Trophoblast cell (in vitro differentiated cells and primary cell): ENCODE measurements at regions not wholly inside any gene's neighbourhood (a gene's known extent, or its start where the extent isn't known, plus 50 kb on each side); places are given as distances from the start of the nearest gene placed in this dataset.

ENCODE experiments used
- DNase-seq, 2 donors: peaks; one replicate each; pipeline ENCODE4 v3.0.0-alpha.2; 2016
- H2AFZ ChIP-seq: 2 replicates; pipeline ENCODE4 v1.6.1; 2013; ENCODE audit warnings: low read length, moderate library complexity, mild to moderate bottlenecking; ENCODE audit not compliant: insufficient read depth, poor library complexity
- H2AK5ac ChIP-seq: 2 replicates; pipeline ENCODE4 v1.6.1; 2013; ENCODE audit warnings: mild to moderate bottlenecking, low read length
- H2BK120ac ChIP-seq: 2 replicates; pipeline ENCODE4 v1.6.1; 2013; ENCODE audit warnings: low read length, mild to moderate bottlenecking, moderate library complexity; ENCODE audit not compliant: insufficient read depth, poor library complexity
- H2BK12ac ChIP-seq: 2 replicates; pipeline ENCODE4 v1.6.1; 2013; ENCODE audit warnings: mild to moderate bottlenecking, low read length, moderate library complexity
- H2BK5ac ChIP-seq: 2 replicates; pipeline ENCODE4 v1.6.1; 2013; ENCODE audit warnings: low read length, low read depth, moderate library complexity, mild to moderate bottlenecking; ENCODE audit not compliant: poor library complexity
- H3K14ac ChIP-seq: 2 replicates; pipeline ENCODE4 v1.6.1; 2013; ENCODE audit warnings: mild to moderate bottlenecking, low read length
- H3K18ac ChIP-seq: 2 replicates; pipeline ENCODE4 v1.6.1; 2013; ENCODE audit warnings: mild to moderate bottlenecking, low read length
- H3K23ac ChIP-seq: 2 replicates; pipeline ENCODE4 v1.6.1; 2013; ENCODE audit warnings: low read length
- H3K27ac ChIP-seq: 2 replicates; pipeline ENCODE4 v1.5.1; 2013; ENCODE audit warnings: low read depth, mild to moderate bottlenecking, inconsistent platforms, low read length, moderate library complexity
- H3K27me3 ChIP-seq: 2 replicates; pipeline ENCODE4 v1.6.1; 2013; ENCODE audit warnings: inconsistent platforms, mild to moderate bottlenecking, low read length, moderate library complexity; ENCODE audit not compliant: insufficient read depth
- H3K36me3 ChIP-seq, 2 experiments: 1 replicate in 1 of 2; 2 replicates in 1 of 2; pipeline ENCODE4 v1.6.1; 2013; ENCODE audit warnings: low read length in 2 of 2, mild to moderate bottlenecking in 2 of 2, moderate library complexity in 1 of 2; ENCODE audit not compliant: insufficient read depth in 2 of 2, control insufficient read depth in 1 of 2
- H3K4ac ChIP-seq: 2 replicates; pipeline ENCODE4 v1.6.1; 2013; ENCODE audit warnings: low read depth, mild to moderate bottlenecking, low read length, moderate library complexity
- H3K4me1 ChIP-seq, 2 experiments: 1 replicate in 1 of 2; 2 replicates in 1 of 2; pipeline ENCODE4 v1.6.1; 2013; ENCODE audit warnings: low read length in 2 of 2, mild to moderate bottlenecking in 2 of 2, moderate library complexity in 1 of 2; ENCODE audit not compliant: insufficient read depth in 2 of 2, control insufficient read depth in 1 of 2
- H3K4me2 ChIP-seq: 2 replicates; pipeline ENCODE4 v1.6.1; 2013; ENCODE audit warnings: inconsistent platforms, mild to moderate bottlenecking, low read length, moderate library complexity
- H3K4me3 ChIP-seq: 2 replicates; pipeline ENCODE4 v1.5.1; 2013; ENCODE audit warnings: mild to moderate bottlenecking, low read depth, low read length, inconsistent platforms
- H3K79me1 ChIP-seq: one replicate; pipeline ENCODE4 v1.6.1; 2013; ENCODE audit warnings: low read length
- H3K79me2 ChIP-seq: 2 replicates; pipeline ENCODE4 v1.6.1; 2013; ENCODE audit warnings: low read length, mild to moderate bottlenecking; ENCODE audit not compliant: control insufficient read depth, insufficient read depth, poor library complexity
- H3K9ac ChIP-seq: 2 replicates; pipeline ENCODE4 v1.6.1; 2013; ENCODE audit warnings: mild to moderate bottlenecking, low read length
- H3K9me3 ChIP-seq: 2 replicates; pipeline ENCODE4 v1.6.1; 2013; ENCODE audit warnings: low read depth, mild to moderate bottlenecking, control low read depth, inconsistent platforms, low read length; ENCODE audit not compliant: insufficient read depth
- H4K12ac ChIP-seq: 2 replicates; pipeline ENCODE4 v1.6.1; 2013; ENCODE audit warnings: low read depth, mild to moderate bottlenecking, low read length, moderate library complexity
- H4K8ac ChIP-seq: 2 replicates; pipeline ENCODE4 v1.6.1; 2013; ENCODE audit warnings: low read depth, mild to moderate bottlenecking, low read length, moderate library complexity
- H4K91ac ChIP-seq: one replicate; pipeline ENCODE4 v1.6.1; 2013; ENCODE audit warnings: low read depth, mild to moderate bottlenecking, low read length, moderate library complexity
- WGBS: extraction: QIAGEN DNeasy Blood & Tissue Kit; methylation state at CpG from one replicate; pipeline ENCODE4 v1.1.7; 2013; ENCODE audit warnings: missing lambda C conversion rate; ENCODE audit not compliant: insufficient read length, insufficient coverage; ENCODE audit errors: extremely low coverage; 5-methylcytosine and 5-hydroxymethylcytosine counted together

DNA sequence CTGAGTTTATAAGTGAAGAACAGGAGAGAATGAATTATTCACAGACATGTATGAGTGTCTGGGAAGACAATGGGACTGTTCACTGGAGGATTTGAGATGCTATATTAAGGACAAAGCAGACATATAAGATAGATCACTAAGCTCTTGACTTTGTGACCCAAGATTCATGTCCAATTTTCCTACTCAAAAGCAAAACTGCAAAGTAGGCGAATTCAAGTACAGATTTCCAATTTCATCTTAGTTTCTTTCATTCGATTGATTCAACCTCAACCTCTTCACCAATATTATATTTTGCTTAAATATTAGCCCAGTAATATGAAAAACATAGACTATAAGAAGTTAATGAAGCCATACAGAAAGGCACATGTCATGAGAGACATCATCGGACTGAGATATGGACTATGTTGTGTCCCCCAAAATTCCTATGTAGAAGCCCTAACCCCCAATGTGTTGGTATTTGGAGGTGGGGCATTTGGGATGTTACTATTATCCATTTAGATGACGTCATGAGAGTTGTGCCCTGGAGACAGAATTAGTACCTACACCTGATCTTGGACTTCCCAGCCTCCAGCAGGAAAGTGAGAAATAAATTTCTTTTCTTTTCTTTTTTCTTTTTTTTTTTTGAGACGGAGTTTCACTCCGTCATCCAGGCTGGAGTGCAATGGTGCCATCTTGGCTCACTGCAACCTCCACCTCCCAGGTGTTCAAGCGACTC is 353.7 kb upstream of the AKR1E2 start:
- H3K79me1 ChIP-seq = peaks cover 20% of the 10 kb centered on the region
- DNase-seq = no peak
- no peak overlapping the region for H3K14ac ChIP-seq
- H2BK5ac ChIP-seq = no peak overlapping the region
- H3K4me1 ChIP-seq = peaks cover 12 to 25% of the 10 kb centered on the region in 2 experiments
- H3K27ac ChIP-seq = no peak overlapping the region
- H3K4me3 ChIP-seq = no peak overlapping the region
- no peak overlapping the region for H3K23ac ChIP-seq
- H2BK120ac ChIP-seq = no peak overlapping the region
- H3K4ac ChIP-seq = no peak overlapping the region
- H3K9me3 ChIP-seq = peaks cover 1% of the 10 kb centered on the region
- no peaks in the 10 kb centered on the region for H3K36me3 ChIP-seq
- no peak overlapping the region for H2AFZ ChIP-seq
- H3K27me3 ChIP-seq = no peaks in the 10 kb centered on the region
- no peak overlapping the region for H2BK12ac ChIP-seq
- 100% methylated on average over 1 of the region's 7 CpGs for WGBS
- H4K8ac ChIP-seq = no peak overlapping the region
- H3K18ac ChIP-seq = no peak overlapping the region
- H4K91ac ChIP-seq = peak overlapping the region; percentile 5
- H3K9ac ChIP-seq = no peak overlapping the region
- H2AK5ac ChIP-seq = no peak overlapping the region
- no peaks in the 10 kb centered on the region for H3K79me2 ChIP-seq
- no peak overlapping the region for H4K12ac ChIP-seq
- H3K4me2 ChIP-seq = no peak overlapping the region

DNA sequence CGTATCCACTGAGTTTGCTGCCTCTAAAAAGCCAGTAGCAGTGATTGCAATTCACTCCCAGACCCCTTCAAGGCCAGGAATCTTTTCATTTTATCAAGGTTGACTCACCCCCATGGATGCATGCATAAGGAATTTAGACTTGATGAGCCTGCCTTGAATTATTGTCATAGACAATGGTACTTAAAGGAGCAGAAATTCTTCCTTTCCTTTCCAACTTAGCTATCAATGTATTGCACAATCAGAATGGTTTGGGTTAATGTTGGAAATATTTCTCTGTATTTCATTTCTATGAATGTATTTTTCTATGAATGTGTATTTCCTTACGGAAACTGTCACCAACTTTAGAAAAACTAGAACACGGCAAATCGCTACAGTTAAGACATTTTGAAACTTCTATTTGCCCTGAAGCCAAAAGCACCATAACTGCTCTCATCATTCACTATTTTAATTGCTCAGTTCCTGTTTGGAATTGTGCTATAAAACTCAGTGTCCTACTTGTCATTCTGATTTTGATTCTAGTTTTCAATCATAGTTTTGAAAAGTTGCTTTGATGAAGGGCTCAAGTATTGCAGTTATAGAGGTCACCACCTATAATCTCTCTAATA is 355.7 kb upstream of the AKR1E2 start:
- H3K4me3 ChIP-seq = no peak overlapping the region
- no peak overlapping the region for H3K14ac ChIP-seq
- no peak overlapping the region for H2BK120ac ChIP-seq
- H3K9ac ChIP-seq = no peak overlapping the region
- H4K91ac ChIP-seq = no peak overlapping the region
- peak; percentile 77 to 91 for DNase-seq
- no peak overlapping the region for H3K18ac ChIP-seq
- no peak overlapping the region for H3K4me2 ChIP-seq
- peaks cover 12% of the 10 kb centered on the region for H3K79me1 ChIP-seq
- H3K36me3 ChIP-seq = no peaks in the 10 kb centered on the region
- H2BK5ac ChIP-seq = no peak overlapping the region
- H3K4me1 ChIP-seq = peaks cover 7 to 15% of the 10 kb centered on the region in 2 experiments
- no peak overlapping the region for H3K23ac ChIP-seq
- no peaks in the 10 kb centered on the region for H3K79me2 ChIP-seq
- no peak overlapping the region for H4K12ac ChIP-seq
- no peak overlapping the region for H2BK12ac ChIP-seq
- H3K9me3 ChIP-seq = no peaks in the 10 kb centered on the region
- H4K8ac ChIP-seq = no peak overlapping the region
- no peaks in the 10 kb centered on the region for H3K27me3 ChIP-seq
- H2AK5ac ChIP-seq = no peak overlapping the region
- H3K27ac ChIP-seq = no peak overlapping the region
- WGBS = no CpG with 5 or more reads among the region's 4 CpGs
- no peak overlapping the region for H2AFZ ChIP-seq
- no peak overlapping the region for H3K4ac ChIP-seq

- no peak overlapping the region for H3K9ac ChIP-seq
These were observed 358.5 kb upstream of the AKR1E2 start for GRCh38 chr10:4467481-4467880.

DNA sequence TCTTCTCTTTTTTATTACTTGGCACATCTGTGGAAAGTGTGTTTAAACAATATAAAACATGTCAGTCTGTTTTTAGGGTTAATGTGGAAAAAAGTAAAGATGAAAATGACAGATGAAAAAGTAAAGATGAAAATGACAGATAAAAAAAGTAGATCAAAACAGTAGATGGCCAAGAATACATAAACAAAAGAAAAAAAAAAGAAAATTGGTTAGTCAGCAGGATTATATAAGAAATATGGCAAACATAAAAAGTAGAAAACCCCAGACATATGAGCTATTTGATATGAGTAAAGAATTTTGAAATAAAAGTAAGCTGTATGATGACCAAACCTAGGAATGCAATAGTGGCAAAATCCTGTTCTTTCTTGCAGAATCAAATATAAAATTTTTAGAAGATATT is 365.7 kb upstream of the AKR1E2 start:
- no peaks in the 10 kb centered on the region for H3K4me1 ChIP-seq
- no peak overlapping the region for H3K9ac ChIP-seq
- H4K8ac ChIP-seq = no peak overlapping the region
- H2BK5ac ChIP-seq = no peak overlapping the region
- no peak overlapping the region for H3K14ac ChIP-seq
- no peak overlapping the region for H4K12ac ChIP-seq
- no peaks in the 10 kb centered on the region for H3K79me1 ChIP-seq
- H2AK5ac ChIP-seq = no peak overlapping the region
- H3K4me3 ChIP-seq = no peak overlapping the region
- no peak overlapping the region for H3K27ac ChIP-seq
- H3K18ac ChIP-seq = no peak overlapping the region
- no peaks in the 10 kb centered on the region for H3K36me3 ChIP-seq
- no peak overlapping the region for H2AFZ ChIP-seq
- H2BK12ac ChIP-seq = no peak overlapping the region
- H3K4ac ChIP-seq = no peak overlapping the region
- H3K23ac ChIP-seq = no peak overlapping the region
- no peak for DNase-seq
- no peaks in the 10 kb centered on the region for H3K27me3 ChIP-seq
- no peak overlapping the region for H3K4me2 ChIP-seq
- no peaks in the 10 kb centered on the region for H3K9me3 ChIP-seq
- H4K91ac ChIP-seq = no peak overlapping the region
- no peaks in the 10 kb centered on the region for H3K79me2 ChIP-seq
- no peak overlapping the region for H2BK120ac ChIP-seq

More at GRCh38 chr10:4467481-4467880, 358.5 kb upstream of the AKR1E2 start:
- H2BK12ac ChIP-seq = no peak overlapping the region
- no peaks in the 10 kb centered on the region for H3K79me2 ChIP-seq
- no peak overlapping the region for H3K18ac ChIP-seq
- H2AFZ ChIP-seq = no peak overlapping the region
- H3K23ac ChIP-seq = no peak overlapping the region
- no peak overlapping the region for H3K27ac ChIP-seq
- H2AK5ac ChIP-seq = no peak overlapping the region
- peaks cover 2% of the 10 kb centered on the region for H3K79me1 ChIP-seq
- no peaks in the 10 kb centered on the region for H3K27me3 ChIP-seq
- no peaks in the 10 kb centered on the region for H3K36me3 ChIP-seq
- H3K4me1 ChIP-seq = peaks cover 0 to 2% of the 10 kb centered on the region in 2 experiments
- no peak overlapping the region for H3K14ac ChIP-seq
- H4K91ac ChIP-seq = no peak overlapping the region
- H4K8ac ChIP-seq = no peak overlapping the region
- DNase-seq = no peak
- WGBS = no CpG with 5 or more reads among the region's 1 CpG
- H2BK120ac ChIP-seq = no peak overlapping the region
- no peaks in the 10 kb centered on the region for H3K9me3 ChIP-seq
- H4K12ac ChIP-seq = no peak overlapping the region
- H2BK5ac ChIP-seq = no peak overlapping the region
- H3K4me2 ChIP-seq = no peak overlapping the region
- no peak overlapping the region for H3K4me3 ChIP-seq
- no peak overlapping the region for H3K4ac ChIP-seq
